Posterior vena cava (tissue), 2 donors: ENCODE measurements at regions not wholly inside any gene's neighbourhood (a gene's known extent, or its start where the extent isn't known, plus 50 kb on each side); places are given as distances from the start of the nearest gene placed in this dataset.

Source experiments
- DNase-seq: peaks from one replicate; pipeline ENCODE4 v3.0.0-alpha.2; 2020; ENCODE audit warnings: low spot score
- intact Hi-C, 2 donors: fragments of 100-400 bp; cut with DNase I; formaldehyde crosslinking; loops; one replicate each; pipeline versions ENCODE4 v1.14.1 to v1.14.2; 2022 to 2023
- donor health status: DM: yes; HTN: yes; CAD: no.
- donor health status: DM: yes; HTN: yes; CAD: no.

DNA sequence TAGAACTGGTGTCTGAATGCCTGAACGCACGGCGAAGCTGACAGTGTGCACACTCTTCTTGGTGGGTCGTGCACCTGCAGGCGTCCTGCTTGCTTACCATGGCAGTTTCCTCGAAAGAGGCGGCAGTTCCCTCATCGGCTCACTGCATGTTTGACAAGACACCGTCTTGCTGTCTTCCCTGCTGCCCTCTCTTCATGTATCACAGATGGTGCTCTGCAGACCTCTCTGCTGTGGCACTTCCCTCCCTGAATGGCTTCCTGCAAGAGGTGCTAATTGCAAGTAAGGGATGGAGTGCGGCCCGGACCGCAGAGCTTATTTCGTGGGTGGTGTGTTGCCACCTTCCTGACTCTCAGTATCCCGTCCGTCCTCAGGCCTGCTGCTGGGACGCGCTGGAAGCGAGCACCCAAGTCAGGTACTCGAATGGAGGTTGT is 156.7 kb upstream of the RTL1 start:
- peak; percentile 73 for DNase-seq
- intact Hi-C loops, result no loop called here

GRCh38 chr14:101061411-101062064 is 158.0 kb upstream of the RTL1 start:
- intact Hi-C loops, result no loop called here

GRCh38 chr14:101062065-101062450 is 158.5 kb upstream of the RTL1 start:
- intact Hi-C loops, result no loop called here
- DNase-seq, result peak; percentile 46

More at GRCh38 chr14:101061411-101062064, 158.0 kb upstream of the RTL1 start:
- DNase-seq, result peak; percentile 62

DNA sequence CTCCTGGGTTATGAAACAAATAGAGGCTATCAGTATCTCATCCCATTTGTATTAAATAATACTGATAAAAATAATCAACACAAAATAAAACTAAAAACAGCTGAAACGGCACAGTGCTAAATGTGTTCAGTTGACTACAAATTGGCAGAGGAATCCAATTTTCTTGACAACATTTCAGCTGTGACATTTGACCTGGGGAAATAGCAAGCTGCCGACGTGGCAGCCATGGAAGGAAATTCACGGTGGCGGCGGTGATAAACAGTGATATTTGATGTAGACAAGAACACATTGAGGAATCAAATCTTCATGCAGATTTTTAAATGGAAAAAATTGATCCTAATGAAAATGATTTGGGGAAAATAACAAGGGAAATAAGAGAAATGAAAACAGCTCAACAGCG is 159.1 kb upstream of the RTL1 start:
- DNase-seq, result no peak
- intact Hi-C loops, result no loop called here

- peak; percentile 43 for DNase-seq
Measured at GRCh38 chr14:101063121-101063520, 159.6 kb upstream of the RTL1 start.

GRCh38 chr14:101064121-101064661 is 160.7 kb upstream of the RTL1 start:
- intact Hi-C loops, result no loop called here
- DNase-seq, result peak; percentile 67

More at GRCh38 chr14:101063121-101063520, 159.6 kb upstream of the RTL1 start:
- intact Hi-C loops, result no loop called here

DNA sequence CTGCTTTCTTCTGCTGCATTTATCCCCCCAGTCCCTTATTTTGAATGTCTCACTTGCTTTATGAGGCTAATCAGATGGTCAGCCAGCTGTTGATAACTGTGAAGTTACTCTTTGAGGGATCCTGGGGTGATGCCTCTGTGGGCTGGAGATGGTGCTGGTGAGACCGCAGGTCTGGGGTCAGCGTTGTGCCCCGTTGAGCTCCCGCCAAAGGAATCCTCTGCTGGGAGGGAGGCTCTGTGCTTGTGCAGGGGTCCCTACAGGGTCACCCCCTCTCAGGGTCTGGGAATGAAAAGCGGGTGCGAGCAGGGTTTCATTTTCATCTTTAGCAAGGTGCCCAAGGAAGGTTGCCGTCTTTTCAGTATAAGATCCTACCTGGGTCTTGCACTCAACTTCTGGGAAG is 161.2 kb upstream of the RTL1 start:
- peak; percentile 7 for DNase-seq
- intact Hi-C loops, result loop anchor here in 1 of 2 donors (5.0 kb wide), 1 partner anchor 1458 kb away; no protein-coding TSS in a partner anchor

DNA sequence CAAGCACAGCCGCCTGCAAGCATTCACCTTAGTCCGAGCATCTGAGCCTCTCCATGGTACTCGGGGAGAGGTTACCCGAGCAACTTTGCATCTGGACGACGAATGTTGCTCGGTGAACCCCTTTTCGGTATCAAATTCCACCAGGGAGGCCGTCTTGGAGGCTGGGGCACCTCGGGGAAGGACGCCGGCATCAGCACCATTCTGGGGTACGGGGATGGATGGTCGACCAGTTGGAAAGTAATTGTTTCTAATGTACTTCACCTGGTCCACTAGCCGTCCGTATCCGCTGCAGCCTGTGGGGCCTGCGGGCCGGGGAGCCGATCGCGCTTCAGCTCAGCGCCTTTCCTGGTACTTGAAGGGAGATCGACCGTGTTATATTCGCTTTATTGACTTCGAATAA is 161.7 kb upstream of the RTL1 start:
- intact Hi-C loops, result loop anchor here in 1 of 2 donors (5.0 kb wide), 1 partner anchor 1457 kb away; no protein-coding TSS in a partner anchor
- DNase-seq, result peak; percentile 61

DNA sequence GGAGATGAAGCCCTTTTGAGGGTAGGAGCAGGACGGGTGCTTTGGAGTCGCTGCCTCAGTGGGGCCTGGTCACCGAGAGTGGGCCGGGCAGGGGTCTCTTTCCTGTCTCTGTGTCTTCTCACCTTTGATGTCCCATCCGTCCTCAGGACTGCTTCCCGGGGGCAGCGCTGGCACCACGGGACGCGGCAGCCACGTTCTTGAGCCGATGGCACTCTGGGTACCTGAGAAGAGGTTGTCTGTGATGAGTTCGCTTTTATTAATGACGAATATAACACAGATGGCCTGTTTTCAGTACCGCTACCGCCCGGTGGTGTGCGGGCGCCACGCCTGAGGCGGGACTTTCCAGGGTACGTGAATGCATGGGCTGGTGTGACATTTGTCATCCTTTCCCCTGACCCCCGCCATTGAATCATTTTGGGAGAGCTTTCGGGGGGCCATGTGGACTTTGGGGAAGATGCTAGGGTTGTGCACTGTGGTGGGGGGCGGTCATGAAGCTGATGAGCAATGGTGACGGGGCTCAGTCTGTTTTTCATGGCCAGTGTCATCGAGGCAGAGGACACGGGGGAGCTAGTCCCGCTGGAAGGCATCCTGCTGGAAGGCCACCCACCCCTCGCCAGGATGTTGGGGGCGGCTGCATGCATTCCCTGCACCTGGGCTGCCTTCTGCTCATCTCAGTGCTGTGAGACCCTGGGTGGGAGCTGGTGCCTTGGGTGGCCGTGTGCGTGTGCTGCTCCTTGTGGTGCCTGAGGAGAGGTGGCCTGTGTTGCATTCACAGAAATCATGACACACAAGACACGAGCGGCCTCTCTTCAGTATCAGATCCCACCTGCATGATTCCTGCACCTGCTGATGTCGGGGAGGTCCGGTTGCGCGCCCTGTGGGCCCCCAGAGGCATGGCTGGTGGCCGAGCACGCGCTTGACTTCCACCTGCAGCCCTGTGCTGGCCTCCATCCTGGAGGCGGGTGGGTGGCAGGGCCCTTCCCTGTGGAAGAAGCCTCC is 162.5 kb upstream of the RTL1 start:
- intact Hi-C loops, result loop anchor here in 1 of 2 donors (5.0 kb wide), 1 partner anchor 1456 kb away; no protein-coding TSS in a partner anchor
- DNase-seq, result peak; percentile 57

DNA sequence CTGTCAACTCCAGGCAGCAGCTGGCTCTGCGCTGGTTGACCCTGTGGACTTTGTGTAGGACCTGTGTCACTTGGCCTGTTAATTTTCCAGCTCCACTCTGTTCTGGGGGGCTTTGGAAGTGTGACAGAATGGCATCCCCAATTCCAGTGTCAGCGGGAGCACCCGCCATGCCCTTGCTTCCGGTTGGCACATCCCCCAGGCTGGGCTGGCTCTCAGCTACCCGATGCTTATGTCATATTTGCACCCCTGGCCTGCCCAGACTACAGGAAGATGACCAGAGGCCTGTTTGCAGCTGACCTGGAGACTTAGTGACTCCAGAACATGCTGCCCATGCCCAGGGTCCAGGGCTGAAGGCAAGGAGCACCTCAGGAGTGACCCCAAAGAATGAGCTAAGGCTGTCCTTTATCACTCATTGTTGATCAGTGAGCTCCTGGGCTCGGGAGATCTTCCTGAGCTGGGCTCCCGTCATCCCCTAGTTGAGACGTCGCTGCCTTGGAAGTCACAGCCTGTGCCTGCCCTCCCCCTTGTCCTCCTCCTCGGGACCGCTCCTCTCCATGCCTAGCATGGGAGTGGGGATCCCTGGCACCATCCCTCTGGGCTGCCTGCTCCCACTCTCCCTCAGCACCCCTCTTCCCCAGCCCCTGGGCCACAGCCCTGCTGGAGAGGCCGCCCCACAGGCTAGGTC is 163.4 kb upstream of the RTL1 start:
- DNase-seq, result peak; percentile 74
- intact Hi-C loops, result loop anchor here in 1 of 2 donors (5.0 kb wide), 1 partner anchor 1455 kb away; no protein-coding TSS in a partner anchor

- intact Hi-C loops, result loop anchor here in 1 of 2 donors (5.0 kb wide), 1 partner anchor 1454 kb away; no protein-coding TSS in a partner anchor
- DNase-seq, result peak; percentile 64
Measured at GRCh38 chr14:101068313-101069227, 165.0 kb upstream of the RTL1 start.

GRCh38 chr14:101069228-101069549 is 165.7 kb upstream of the RTL1 start:
- DNase-seq, result no peak
- intact Hi-C loops, result loop anchor here in 1 of 2 donors (5.0 kb wide), 1 partner anchor 1453 kb away; no protein-coding TSS in a partner anchor

DNA sequence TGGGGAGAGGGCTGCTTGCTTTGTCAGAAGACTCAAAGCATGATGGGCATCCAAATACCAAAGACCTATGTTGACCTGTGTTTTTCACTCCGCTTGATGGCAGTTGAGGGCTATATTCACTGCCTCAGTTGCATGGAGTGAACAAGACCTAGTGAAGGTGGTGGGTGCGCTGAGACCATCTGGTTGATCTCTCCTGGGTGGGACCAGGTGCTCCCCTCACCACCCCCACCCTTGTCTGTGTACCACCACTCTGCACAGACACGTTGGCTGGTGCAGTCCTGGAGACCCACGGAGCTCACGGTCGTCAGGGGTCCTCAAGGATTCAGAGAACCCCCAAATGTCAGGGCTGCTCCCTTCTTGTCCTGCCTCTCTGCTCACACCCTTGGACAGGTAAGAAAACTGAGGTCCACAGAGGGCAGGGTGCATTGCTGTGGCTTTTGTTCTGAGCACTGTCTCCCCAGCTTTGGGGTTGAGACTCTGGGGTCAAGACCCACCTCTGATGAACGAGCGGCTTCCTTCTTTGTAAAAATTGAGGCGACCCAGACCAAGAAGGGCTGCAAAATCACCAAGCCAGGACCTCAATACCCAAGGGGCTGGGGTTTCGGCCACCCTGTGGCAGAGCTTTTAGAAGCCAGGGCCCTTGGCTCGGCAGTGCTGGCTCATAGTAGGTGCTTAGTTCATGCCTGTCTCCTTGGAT is 166.3 kb upstream of the RTL1 start:
- intact Hi-C loops, result loop anchor here in 1 of 2 donors (5.0 kb wide), 2 partner anchors 392 to 1452 kb away; no protein-coding TSS in a partner anchor
- DNase-seq, result peak; percentile 62

GRCh38 chr14:101070540-101071492 is 167.3 kb upstream of the RTL1 start:
- intact Hi-C loops, result loop anchor here in 1 of 2 donors (5.0 kb wide), 1 partner anchor 391 kb away; no protein-coding TSS in a partner anchor
- no peak for DNase-seq

DNA sequence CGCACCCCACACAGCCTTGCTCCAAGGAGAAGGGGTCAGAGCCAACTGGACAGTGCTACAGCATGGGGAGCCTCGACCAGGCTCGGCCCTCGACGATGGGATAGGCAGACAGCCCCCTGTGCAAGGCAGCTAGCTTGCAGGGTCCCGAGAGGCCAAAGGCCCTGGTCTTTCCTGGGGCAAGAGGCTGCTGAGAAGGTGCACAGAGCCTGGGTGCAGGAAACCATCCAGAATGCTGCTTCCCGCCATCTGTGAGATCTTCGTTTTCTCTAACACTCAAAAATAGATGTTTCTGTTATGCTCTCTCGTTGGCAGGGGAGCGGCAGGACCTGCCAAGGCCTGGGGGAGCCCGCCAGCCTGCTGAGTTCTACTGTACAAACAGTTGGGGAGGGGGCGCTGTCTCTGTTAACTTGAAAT is 168.0 kb upstream of the RTL1 start:
- intact Hi-C loops, result loop anchor here in 1 of 2 donors (5.0 kb wide), 1 partner anchor 391 kb away; no protein-coding TSS in a partner anchor
- no peak for DNase-seq

DNA sequence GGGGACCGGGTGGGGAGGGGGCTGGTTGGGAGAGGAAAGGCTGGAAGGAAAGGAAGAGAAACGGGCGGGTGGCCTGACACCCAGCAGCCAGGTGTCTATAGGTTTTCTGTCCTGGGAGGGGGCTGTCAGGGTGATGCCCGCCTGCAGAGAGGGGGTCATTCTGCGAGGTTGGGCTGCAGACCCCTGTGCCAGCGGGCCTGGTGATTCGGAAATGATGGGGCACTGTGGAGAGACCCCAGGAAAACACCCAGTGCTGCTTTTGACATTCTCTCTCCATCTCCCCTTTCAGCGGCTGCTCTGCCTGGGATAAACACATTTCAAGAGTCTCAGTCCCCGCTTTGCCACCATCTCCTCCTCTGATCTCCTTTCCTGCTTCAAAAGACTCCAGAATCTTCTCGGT is 168.5 kb upstream of the RTL1 start:
- intact Hi-C loops, result loop anchor here in 1 of 2 donors (5.0 kb wide), 1 partner anchor 390 kb away; no protein-coding TSS in a partner anchor
- no peak for DNase-seq
